ENCODE measurements at regions not wholly inside any gene's neighbourhood (a gene's known extent, or its start where the extent isn't known, plus 50 kb on each side); places are given as distances from the start of the nearest gene placed in this dataset.

- no peak for DNase-seq (ENCODE audit: low read depth)
Observed at GRCh38 chr10:78299851-78300468, 266.3 kb downstream of the RPS24 start.

- no peak for DNase-seq (ENCODE audit: low read depth)
Observed at GRCh38 chr10:78300526-78300925, 266.9 kb downstream of the RPS24 start.

GRCh38 chr10:78301481-78301880 is 267.8 kb downstream of the RPS24 start:
- DNase-seq (ENCODE audit: low read depth) = no peak

GRCh38 chr10:78301891-78302738 is 268.5 kb downstream of the RPS24 start:
- DNase-seq (ENCODE audit: low read depth) = no peak

- no peak for DNase-seq (ENCODE audit: low read depth)
Observed at GRCh38 chr10:78302739-78302988, 269.0 kb downstream of the RPS24 start.

- DNase-seq (ENCODE audit: low read depth) = peak; percentile 98
Observed at GRCh38 chr10:78302989-78303854, 269.6 kb downstream of the RPS24 start.

- no peak for DNase-seq (ENCODE audit: low read depth)
Observed at GRCh38 chr10:78304091-78305045, 270.7 kb downstream of the RPS24 start.

- no peak for DNase-seq (ENCODE audit: low read depth)
Observed at GRCh38 chr10:78305311-78305710, 271.6 kb downstream of the RPS24 start.

- DNase-seq (ENCODE audit: low read depth) = no peak
Observed at GRCh38 chr10:78306358-78306757, 272.7 kb downstream of the RPS24 start.

- DNase-seq (ENCODE audit: low read depth) = no peak
Observed at GRCh38 chr10:78307576-78307975, 273.9 kb downstream of the RPS24 start.

GRCh38 chr10:78309536-78310237 is 276.0 kb downstream of the RPS24 start:
- DNase-seq (ENCODE audit: low read depth) = no peak

- no peak for DNase-seq (ENCODE audit: low read depth)
Observed at GRCh38 chr10:78310481-78311080, 276.9 kb downstream of the RPS24 start.

GRCh38 chr10:78312197-78313047 is 278.8 kb downstream of the RPS24 start:
- no peak for DNase-seq (ENCODE audit: low read depth)

- DNase-seq (ENCODE audit: low read depth) = no peak
Observed at GRCh38 chr10:78313048-78313381, 279.4 kb downstream of the RPS24 start.

GRCh38 chr10:78313636-78314035 is 280.0 kb downstream of the RPS24 start:
- no peak for DNase-seq (ENCODE audit: low read depth)

- DNase-seq (ENCODE audit: low read depth) = no peak
Observed at GRCh38 chr10:78314651-78315050, 281.0 kb downstream of the RPS24 start.

- DNase-seq (ENCODE audit: low read depth) = no peak
Observed at GRCh38 chr10:78316451-78316931, 282.8 kb downstream of the RPS24 start.

GRCh38 chr10:78318305-78318704 is 284.6 kb downstream of the RPS24 start:
- DNase-seq (ENCODE audit: low read depth) = no peak

GRCh38 chr10:78319371-78319770 is 285.7 kb downstream of the RPS24 start:
- no peak for DNase-seq (ENCODE audit: low read depth)

GRCh38 chr10:78319841-78320240 is 286.2 kb downstream of the RPS24 start:
- no peak for DNase-seq (ENCODE audit: low read depth)

Measured in stimulated activated CD8-positive, alpha-beta memory T cell treated with anti-CD3 and anti-CD28 coated beads, Interleukin-12 subunit alpha, Interleukin-12 subunit beta, amount 100 ng/mL, for 4 hours (primary cell).